GM12878 (cell line): ENCODE measurements at regions not wholly inside any gene's neighbourhood (a gene's known extent, or its start where the extent isn't known, plus 50 kb on each side); places are given as distances from the start of the nearest gene placed in this dataset.

Experiments used
- ATAC-seq: fragments of 200-7000 bp; cut with Tn5 transposase; 3 replicates; pipeline ENCODE4 v1.9.1; 2020; ENCODE audit warnings: mild to moderate bottlenecking, moderate library complexity
- BruUV-seq: library from RNA; stranded (reverse); fragments of 400-500 nt; replicated peaks from 2 replicates; lab custom pipeline; 2021; lab: Mats Ljungman, UMichigan
- CTCF ChIA-PET: fragments of 300-600 bp; sonication (Branson Sonifier 250); formaldehyde crosslinking; extraction: SDS; loops from one replicate; lab custom pipeline; 2021; ENCODE audit warnings: inconsistent platforms; lab: Yijun Ruan, JAX
- POLR2A ChIA-PET: fragments of 350-600 bp; formaldehyde crosslinking; extraction: SDS; loops from one replicate; lab custom pipeline; 2021; ENCODE audit warnings: inconsistent platforms; lab: Charles Lee
- RAD21 ChIA-PET: fragments of 300-600 bp; sonication (Branson Sonifier 250); formaldehyde crosslinking; loops from one replicate; lab custom pipeline; 2023; ENCODE audit warnings: antibody characterized with exemption; ENCODE audit not compliant: unreplicated experiment; lab: Charles Lee
- SMC1A ChIA-PET: fragments of 300-600 bp; sonication (Branson Sonifier 250); formaldehyde crosslinking; loops from one replicate; lab custom pipeline; 2023; ENCODE audit not compliant: unreplicated experiment, uncharacterized antibody; lab: Charles Lee
- DNase-seq: peaks from one replicate; pipeline ENCODE4 v3.0.0-alpha.2; 2011; ENCODE audit warnings: low read depth, low spot score
- FAIRE-seq: peaks from 3 replicates; lab custom pipeline; 2011; peaks lifted over from hg19 to GRCh38; lab: Jason Lieb, UNC
- H2AFZ ChIP-seq: 2 replicates; pipeline ENCODE4 v1.6.0; 2011; ENCODE audit warnings: low read depth, low read length, control low read depth; ENCODE audit not compliant: control insufficient read depth
- H3K27ac ChIP-seq: 2 replicates; pipeline ENCODE4 v1.5.1; 2011; ENCODE audit warnings: control low read depth; ENCODE audit not compliant: control insufficient read depth, insufficient read depth
- H3K27me3 ChIP-seq, 2 experiments: replicated peaks in 1 of 2; 2 replicates each; pipeline versions ENCODE4 v1.6.0 to v1.6.1; 2011; ENCODE audit warnings: low read length in 1 of 2; ENCODE audit not compliant: control insufficient read depth in 2 of 2, insufficient read depth in 2 of 2
- H3K36me3 ChIP-seq, 2 experiments: 2 replicates each; pipeline ENCODE4 v1.5.1; 2011; ENCODE audit warnings: low read length in 1 of 2; ENCODE audit not compliant: control insufficient read depth in 2 of 2, insufficient read depth in 2 of 2
- H3K4me1 ChIP-seq: 2 replicates; pipeline ENCODE4 v1.6.1; 2011; ENCODE audit warnings: mild to moderate bottlenecking, low read length, moderate library complexity, mixed read lengths; ENCODE audit not compliant: control insufficient read depth, insufficient read depth
- H3K4me2 ChIP-seq: 2 replicates; pipeline ENCODE4 v1.6.0; 2011; ENCODE audit warnings: control low read depth; ENCODE audit not compliant: control insufficient read depth, insufficient read depth
- H3K4me3 ChIP-seq: fragments of 200-600 bp; sonication (generic); 2 replicates; pipeline ENCODE4 v1.5.1; 2016
- H3K79me2 ChIP-seq: 2 replicates; pipeline ENCODE4 v1.6.0; 2011; ENCODE audit warnings: low read length; ENCODE audit not compliant: control insufficient read depth, insufficient read depth
- H3K9ac ChIP-seq: 2 replicates; pipeline ENCODE4 v1.8.0; 2011; ENCODE audit warnings: low read length, control low read depth, mixed read lengths; ENCODE audit not compliant: control insufficient read depth, insufficient read depth
- H3K9me3 ChIP-seq: replicated peaks from 3 replicates; pipeline ENCODE4 v1.5.1; 2011; ENCODE audit warnings: mild to moderate bottlenecking, low read length; ENCODE audit not compliant: control insufficient read depth, insufficient read depth
- H4K20me1 ChIP-seq: 2 replicates; pipeline ENCODE4 v1.6.0; 2011; ENCODE audit not compliant: control insufficient read depth, insufficient read depth
- CHD1 ChIP-seq: IDR thresholded peaks from 2 replicates; pipeline ENCODE4 v1.6.1; 2012; ENCODE audit warnings: low read depth, low read length, improper control_type of control experiment
- EZH2 ChIP-seq: IDR thresholded peaks from 2 replicates; pipeline ENCODE4 v1.6.1; 2012; ENCODE audit warnings: low read depth, mild to moderate bottlenecking, control low read depth, inconsistent platforms, low read length, borderline replicate concordance; ENCODE audit not compliant: control insufficient read depth
- SPI1 ChIP-seq: IDR thresholded peaks from 2 replicates; pipeline ENCODE4 v1.6.1; 2011; ENCODE audit warnings: low read depth, mild to moderate bottlenecking, low read length, moderate library complexity, borderline replicate concordance; ENCODE audit not compliant: insufficient read depth
- ZBED1 ChIP-seq: IDR thresholded peaks from 2 replicates; pipeline ENCODE4 v1.6.1; 2016; ENCODE audit warnings: borderline replicate concordance
- WGBS: methylation state at CpG from one replicate; pipeline ENCODE4 v1.1.6; 2016; ENCODE audit warnings: low lambda C conversion rate; ENCODE audit not compliant: insufficient replicate concordance, insufficient coverage; ENCODE audit errors: missing lambda C conversion rate; 5-methylcytosine and 5-hydroxymethylcytosine counted together
- in situ Hi-C: fragments of 300-500 bp; cut with MboI; formaldehyde crosslinking; loops from 9 replicates; pipeline ENCODE4 v1.14.3; 2018; ENCODE audit warnings: mixed read lengths
- intact Hi-C: fragments of 100-400 bp; cut with micrococcal nuclease; formaldehyde crosslinking; loops from one replicate; pipeline ENCODE4 v1.14.2; 2022; ENCODE audit not compliant: unreplicated experiment
- TF ChIP-seq, protein P1 (sequence below): fragments of 150-350 bp; IDR thresholded peaks from 2 replicates; pipeline ENCODE4 v1.6.1; 2016; ENCODE audit warnings: low read depth, low read length
- TF ChIP-seq, protein P2 (sequence below): fragments of 450-650 bp; formaldehyde crosslinking; IDR thresholded peaks from 2 replicates; pipeline ENCODE4 v1.4.0; 2022; ENCODE audit warnings: mild to moderate bottlenecking, moderate library complexity

DNA sequence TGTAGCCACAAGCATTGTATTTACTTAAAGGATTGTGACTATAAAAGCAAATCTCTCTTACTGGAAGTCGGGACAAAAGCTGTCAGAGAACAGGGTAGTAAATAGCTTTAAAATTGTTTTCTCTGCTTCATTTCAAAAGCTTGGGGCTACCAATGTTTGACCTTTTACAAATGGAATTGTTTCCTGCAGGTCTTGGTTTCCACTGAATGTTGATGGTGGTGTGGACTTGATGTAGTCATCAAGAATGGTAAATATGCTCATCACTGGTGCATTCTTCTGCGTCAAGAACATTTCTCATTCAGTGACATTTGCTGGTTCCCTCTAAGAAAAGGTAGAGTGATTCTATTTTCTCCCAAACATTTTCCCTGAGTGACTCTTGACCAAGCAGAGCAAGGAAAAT is 435.4 kb upstream of the KHDRBS2 start (continued):
- TF ChIP-seq, protein P1, sequence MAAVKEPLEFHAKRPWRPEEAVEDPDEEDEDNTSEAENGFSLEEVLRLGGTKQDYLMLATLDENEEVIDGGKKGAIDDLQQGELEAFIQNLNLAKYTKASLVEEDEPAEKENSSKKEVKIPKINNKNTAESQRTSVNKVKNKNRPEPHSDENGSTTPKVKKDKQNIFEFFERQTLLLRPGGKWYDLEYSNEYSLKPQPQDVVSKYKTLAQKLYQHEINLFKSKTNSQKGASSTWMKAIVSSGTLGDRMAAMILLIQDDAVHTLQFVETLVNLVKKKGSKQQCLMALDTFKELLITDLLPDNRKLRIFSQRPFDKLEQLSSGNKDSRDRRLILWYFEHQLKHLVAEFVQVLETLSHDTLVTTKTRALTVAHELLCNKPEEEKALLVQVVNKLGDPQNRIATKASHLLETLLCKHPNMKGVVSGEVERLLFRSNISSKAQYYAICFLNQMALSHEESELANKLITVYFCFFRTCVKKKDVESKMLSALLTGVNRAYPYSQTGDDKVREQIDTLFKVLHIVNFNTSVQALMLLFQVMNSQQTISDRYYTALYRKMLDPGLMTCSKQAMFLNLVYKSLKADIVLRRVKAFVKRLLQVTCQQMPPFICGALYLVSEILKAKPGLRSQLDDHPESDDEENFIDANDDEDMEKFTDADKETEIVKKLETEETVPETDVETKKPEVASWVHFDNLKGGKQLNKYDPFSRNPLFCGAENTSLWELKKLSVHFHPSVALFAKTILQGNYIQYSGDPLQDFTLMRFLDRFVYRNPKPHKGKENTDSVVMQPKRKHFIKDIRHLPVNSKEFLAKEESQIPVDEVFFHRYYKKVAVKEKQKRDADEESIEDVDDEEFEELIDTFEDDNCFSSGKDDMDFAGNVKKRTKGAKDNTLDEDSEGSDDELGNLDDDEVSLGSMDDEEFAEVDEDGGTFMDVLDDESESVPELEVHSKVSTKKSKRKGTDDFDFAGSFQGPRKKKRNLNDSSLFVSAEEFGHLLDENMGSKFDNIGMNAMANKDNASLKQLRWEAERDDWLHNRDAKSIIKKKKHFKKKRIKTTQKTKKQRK = no peak
- TF ChIP-seq ZBED1 (no peak), CHD1 (no peak), SPI1 (no peak), EZH2 (no peak)

DNA sequence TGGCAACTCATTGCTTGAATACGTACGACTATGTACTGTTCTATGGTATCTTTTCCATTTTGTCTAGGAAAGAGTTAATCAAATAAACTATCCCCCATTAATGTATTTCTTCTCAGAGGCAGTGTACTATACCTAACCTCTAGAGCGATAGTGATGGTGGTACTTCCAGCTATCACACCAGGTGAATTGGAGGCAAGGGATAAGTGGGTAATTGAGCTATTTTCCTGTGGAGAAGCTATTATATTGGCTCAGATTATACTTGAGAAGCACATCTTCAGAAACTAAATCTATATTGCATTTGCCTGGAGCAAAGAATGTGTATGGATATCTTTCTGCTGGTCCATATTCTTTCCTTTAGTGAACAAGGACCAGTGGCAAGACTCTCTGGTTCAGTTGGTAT is 430.7 kb upstream of the KHDRBS2 start:
- in situ Hi-C loops = no loop called here
- FAIRE-seq (no peak), DNase-seq (no peak), ATAC-seq (no peak)
- Histone ChIP-seq H3K4me3 (no peak overlapping the region), H3K27me3 (no peaks in the 10 kb centered on the region), H3K4me2 (no peak overlapping the region), H3K27ac (no peak overlapping the region), H3K9ac (no peak overlapping the region), H4K20me1 (no peaks in the 10 kb centered on the region), H3K36me3 (no peaks in the 10 kb centered on the region), H2AFZ (no peak overlapping the region), H3K79me2 (no peaks in the 10 kb centered on the region), H3K4me1 (no peaks in the 10 kb centered on the region)
- SMC1A ChIA-PET = interaction anchor here (0.6 kb wide), 1 partner anchor 27 kb away, joined by 3 read pairs; no protein-coding TSS in a partner anchor
- POLR2A ChIA-PET = no interaction called here
- RAD21 ChIA-PET = no interaction called here
- no TSS peak for BruUV-seq
- CTCF ChIA-PET = no interaction called here
- 46% methylated on average over 3 of the region's 3 CpGs for WGBS
- TF ChIP-seq, protein P2, sequence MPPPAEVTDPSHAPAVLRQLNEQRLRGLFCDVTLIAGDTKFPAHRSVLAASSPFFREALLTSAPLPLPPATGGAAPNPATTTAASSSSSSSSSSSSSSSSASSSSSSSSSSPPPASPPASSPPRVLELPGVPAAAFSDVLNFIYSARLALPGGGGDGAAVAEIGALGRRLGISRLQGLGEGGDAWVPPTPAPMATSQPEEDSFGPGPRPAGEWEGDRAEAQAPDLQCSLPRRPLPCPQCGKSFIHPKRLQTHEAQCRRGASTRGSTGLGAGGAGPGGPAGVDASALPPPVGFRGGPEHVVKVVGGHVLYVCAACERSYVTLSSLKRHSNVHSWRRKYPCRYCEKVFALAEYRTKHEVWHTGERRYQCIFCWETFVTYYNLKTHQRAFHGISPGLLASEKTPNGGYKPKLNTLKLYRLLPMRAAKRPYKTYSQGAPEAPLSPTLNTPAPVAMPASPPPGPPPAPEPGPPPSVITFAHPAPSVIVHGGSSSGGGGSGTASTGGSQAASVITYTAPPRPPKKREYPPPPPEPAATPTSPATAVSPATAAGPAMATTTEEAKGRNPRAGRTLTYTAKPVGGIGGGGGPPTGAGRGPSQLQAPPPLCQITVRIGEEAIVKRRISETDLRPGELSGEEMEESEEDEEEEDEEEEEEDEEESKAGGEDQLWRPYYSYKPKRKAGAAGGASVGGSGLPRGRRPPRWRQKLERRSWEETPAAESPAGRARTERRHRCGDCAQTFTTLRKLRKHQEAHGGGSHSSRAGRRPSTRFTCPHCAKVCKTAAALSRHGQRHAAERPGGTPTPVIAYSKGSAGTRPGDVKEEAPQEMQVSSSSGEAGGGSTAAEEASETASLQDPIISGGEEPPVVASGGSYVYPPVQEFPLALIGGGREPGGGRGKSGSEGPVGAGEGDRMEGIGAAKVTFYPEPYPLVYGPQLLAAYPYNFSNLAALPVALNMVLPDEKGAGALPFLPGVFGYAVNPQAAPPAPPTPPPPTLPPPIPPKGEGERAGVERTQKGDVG = no peak
- TF ChIP-seq, all 136 proteins: peak for 0
- H3K9me3 ChIP-seq = no peaks in the 10 kb centered on the region
- intact Hi-C loops = no loop called here
